GM12891 (cell line): ENCODE measurements at regions not wholly inside any gene's neighbourhood (a gene's known extent, or its start where the extent isn't known, plus 50 kb on each side); places are given as distances from the start of the nearest gene placed in this dataset.

Experiments used
- PAX5 ChIP-seq: IDR thresholded peaks from 2 replicates; pipeline ENCODE4 v1.6.1; 2011; ENCODE audit warnings: low read length, moderate library complexity, mild to moderate bottlenecking; ENCODE audit not compliant: insufficient read depth, severe bottlenecking
- POLR2A ChIP-seq: IDR thresholded peaks from 2 replicates; pipeline ENCODE4 v1.6.1; 2011; ENCODE audit warnings: low read depth, low read length, control low read depth
- POLR2AphosphoS5 ChIP-seq: IDR thresholded peaks from 2 replicates; pipeline ENCODE4 v1.6.1; 2011; ENCODE audit warnings: low read depth, low read length, control low read depth
- SPI1 ChIP-seq: IDR thresholded peaks from 2 replicates; pipeline ENCODE4 v1.6.1; 2011; ENCODE audit warnings: low read depth, low read length, control low read depth
- TAF1 ChIP-seq: IDR thresholded peaks from 2 replicates; pipeline ENCODE4 v1.6.1; 2011; ENCODE audit warnings: low read depth, low read length, control low read depth

DNA sequence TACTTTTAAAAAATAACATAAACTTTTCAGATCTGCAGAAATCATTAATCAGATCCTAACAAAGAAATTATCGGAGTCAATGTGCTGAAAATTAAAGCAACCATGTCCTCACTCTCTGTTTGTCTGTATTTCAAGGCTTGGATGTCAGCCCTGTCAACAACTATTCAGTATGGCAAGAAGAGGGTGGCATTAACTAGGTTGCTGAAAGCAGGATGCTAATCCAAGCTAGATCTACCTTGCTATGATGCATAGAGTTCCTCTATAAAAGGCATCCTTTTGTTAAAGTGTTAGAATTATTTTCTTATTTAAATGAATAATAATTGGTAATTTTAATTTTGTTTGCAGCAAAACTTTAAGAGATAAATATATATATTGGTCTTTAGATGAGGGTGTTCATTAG, 800.8 kb downstream of the CDH11 start:
- TF ChIP-seq POLR2A (no peak), POLR2AphosphoS5 (no peak), TAF1 (no peak), SPI1 (no peak), PAX5 (no peak)
